HTR-8/SVneo (cell line): ENCODE measurements at regions not wholly inside any gene's neighbourhood (a gene's known extent, or its start where the extent isn't known, plus 50 kb on each side); places are given as distances from the start of the nearest gene placed in this dataset.
"Not testable (repeated sequence)": the region's sequence is repeated elsewhere in the genome, so short reads cannot be mapped to it uniquely, and the experiment has no call there.

Experiments used
- DNase-seq: peaks from one replicate; pipeline ENCODE4 v3.0.0; 2011; ENCODE audit warnings: low spot score, mixed read lengths; ENCODE audit not compliant: insufficient read length
- FAIRE-seq: peaks from 2 replicates; lab custom pipeline; 2011; peaks lifted over from hg19 to GRCh38; lab: Jason Lieb, UNC

DNA sequence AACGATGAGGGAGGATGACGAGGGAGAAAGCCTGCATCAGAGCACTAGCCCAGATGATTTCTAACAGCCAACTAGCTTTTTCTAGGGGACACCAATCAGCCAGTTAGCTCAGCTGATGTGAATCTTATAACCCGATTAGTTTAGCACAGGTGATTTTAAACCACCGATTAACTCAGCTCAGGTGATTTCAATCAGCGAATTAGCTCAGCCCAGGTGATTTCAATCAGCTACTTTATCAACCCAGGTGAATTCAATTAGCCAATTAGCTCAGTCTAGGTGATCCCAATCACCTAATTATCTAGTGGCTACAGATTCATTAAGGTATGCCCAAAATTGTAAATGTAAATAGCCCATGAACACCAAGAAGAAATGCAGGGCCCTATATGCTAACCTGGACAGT, 146.9 kb downstream of the ZNF486 start:
- FAIRE-seq = peak; percentile 4
- no peak for DNase-seq

GRCh38 chr19:20307127-20307526, 140.1 kb downstream of the ZNF486 start:
- DNase-seq = no peak
- FAIRE-seq = no peak

DNA sequence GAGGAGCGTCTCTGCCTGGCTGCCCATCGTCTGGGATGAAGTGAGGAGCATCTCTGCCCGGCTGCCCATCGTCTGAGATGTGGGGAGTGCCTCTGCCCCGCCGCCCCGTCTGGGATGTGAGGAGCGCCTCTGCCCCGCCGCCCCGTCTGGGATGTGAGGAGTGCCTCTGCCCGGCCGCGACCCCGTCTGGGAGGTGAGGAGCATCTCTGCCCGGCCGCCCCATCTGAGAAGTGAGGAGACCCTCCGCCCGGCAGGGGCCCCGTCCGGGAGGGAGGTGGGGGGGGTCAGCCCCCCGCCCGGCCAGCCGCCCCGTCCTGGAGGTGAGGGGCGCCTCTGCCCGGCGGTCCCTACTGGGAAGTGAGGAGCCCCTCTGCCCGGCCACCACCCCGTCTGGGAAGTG, 129.3 kb downstream of the ZNF486 start:
- not testable (repeated sequence) for FAIRE-seq, DNase-seq

DNA sequence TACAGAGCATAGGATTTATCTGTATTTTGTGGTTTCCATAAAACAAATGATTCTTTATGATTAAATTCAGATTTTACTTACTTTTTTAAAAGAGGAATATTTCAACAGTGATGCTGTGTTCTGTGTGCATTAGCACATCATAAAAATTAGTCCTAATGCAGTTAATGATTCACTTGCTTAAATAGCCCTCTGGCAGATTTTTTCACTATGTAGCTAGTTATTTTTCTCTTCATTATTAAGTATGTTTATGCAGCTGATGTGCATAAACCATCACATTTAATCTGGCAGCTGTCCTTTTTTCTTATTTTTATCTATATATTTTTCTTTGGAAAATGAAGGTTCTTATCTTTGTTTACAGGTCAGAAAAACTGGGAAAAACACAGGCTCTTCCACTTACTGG, 127.2 kb downstream of the ZNF486 start:
- no peak for FAIRE-seq

DNA sequence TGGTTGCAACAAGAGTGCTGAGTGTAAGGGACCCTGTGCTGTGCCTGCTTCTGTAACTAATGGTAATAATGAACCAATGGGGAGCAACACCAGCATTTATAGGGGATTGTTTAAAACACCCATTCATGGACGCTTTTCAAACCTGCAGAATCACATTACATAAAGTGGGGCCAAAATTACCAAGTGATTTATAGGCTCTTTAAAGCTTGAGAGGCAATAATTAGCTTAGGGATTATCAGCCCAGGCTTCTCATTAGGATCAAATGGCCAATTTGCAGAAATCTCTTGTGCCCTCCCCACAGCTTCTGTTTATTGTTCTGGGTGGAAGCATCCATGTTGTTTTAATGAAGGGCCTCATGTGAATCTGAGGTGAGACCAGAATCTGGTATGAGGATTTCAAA, 125.5 kb downstream of the ZNF486 start:
- not testable (repeated sequence) for FAIRE-seq

More for the DNA sequence above, 127.2 kb downstream of the ZNF486 start:
- no peak for DNase-seq

GRCh38 chr19:20289186-20289585, 122.2 kb downstream of the ZNF486 start:
- no peak for FAIRE-seq
- no peak for DNase-seq

More for the DNA sequence above, 125.5 kb downstream of the ZNF486 start:
- not testable (repeated sequence) for DNase-seq

GRCh38 chr19:20287070-20287469, 120.1 kb downstream of the ZNF486 start:
- FAIRE-seq = no peak
- DNase-seq = no peak

GRCh38 chr19:20285876-20286275, 118.9 kb downstream of the ZNF486 start:
- not testable (repeated sequence) for FAIRE-seq, DNase-seq

DNA sequence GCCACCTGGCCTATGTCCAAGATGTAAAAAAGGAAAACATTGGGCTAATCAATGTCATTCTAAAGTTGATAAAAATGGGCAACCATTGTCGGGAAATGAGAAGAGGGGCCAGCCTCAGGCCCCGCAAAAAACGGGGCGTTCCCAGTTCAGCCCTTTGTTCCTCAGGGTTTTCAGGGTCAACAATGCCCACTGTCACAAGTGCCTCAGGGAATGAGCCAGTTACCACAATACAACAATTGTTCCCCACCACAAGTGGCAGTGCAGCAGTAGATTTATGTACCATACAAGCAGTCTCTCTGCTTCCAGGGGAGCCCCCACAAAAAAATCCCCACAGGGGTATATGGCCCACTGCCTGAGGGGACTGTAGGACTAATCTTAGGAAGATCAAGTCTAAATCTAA, 112.5 kb downstream of the ZNF486 start:
- no peak for DNase-seq
- no peak for FAIRE-seq

DNA sequence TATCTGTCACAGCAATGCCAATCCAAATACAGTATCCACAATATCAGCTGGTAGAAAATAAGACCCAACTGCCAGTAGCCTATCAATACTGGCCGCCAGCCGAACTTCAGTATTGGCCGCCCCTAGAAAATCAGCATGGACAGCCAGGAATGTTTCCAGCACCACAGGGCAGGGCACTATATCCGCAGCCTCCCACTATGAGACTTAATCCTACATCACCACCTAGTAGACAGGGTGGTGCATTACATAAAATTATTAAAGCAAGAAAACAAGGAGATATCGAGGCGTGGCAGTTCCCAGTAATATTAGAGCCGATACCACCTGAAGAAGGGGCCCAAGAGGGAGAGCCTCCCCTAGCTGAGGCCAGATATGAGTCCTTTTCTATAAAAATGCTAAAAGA, 111.3 kb downstream of the ZNF486 start:
- DNase-seq = no peak
- no peak for FAIRE-seq

DNA sequence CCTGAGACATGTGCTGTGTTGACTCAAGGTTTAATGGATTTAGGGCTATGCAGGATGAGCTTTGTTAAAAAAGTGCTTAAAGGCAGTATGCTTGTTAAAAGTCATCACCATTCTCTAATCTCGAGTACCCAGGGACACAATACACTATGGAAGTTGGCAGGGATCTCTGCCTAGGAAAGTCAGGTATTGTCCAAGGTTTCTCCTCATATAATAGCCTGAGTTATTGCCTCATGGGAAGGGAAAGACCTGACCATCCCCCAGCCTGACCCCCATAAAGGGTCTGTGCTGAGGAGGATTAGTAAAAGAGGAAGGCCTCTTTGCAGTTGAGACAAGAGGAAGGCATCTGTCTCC, 109.7 kb downstream of the ZNF486 start:
- not testable (repeated sequence) for FAIRE-seq, DNase-seq

- no peak for FAIRE-seq
- DNase-seq = no peak
Measured at GRCh38 chr19:20276011-20276731, 109.2 kb downstream of the ZNF486 start.

- DNase-seq (no peak), FAIRE-seq (no peak)
Measured at GRCh38 chr19:20273951-20274570, 107.0 kb downstream of the ZNF486 start.

DNA sequence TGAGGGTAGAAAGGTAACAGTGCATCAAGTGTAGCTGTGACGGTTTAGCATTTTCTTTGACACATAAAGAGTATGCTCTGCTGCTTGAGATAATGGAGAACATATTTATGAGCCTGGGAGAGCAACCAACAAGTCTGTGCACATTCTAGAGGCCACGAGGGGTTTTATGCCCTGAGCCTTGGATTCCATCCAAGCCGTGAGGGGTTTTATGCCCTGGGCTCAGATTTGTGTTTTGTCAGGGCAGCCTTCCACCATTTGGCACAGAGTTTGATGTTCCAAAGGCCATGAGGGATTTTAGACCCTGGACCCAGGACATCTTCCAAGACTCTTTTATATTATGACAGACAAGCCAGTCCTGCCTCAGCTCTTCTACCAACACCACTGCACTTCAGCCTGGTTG, 106.4 kb downstream of the ZNF486 start:
- DNase-seq (no peak), FAIRE-seq (no peak)

DNA sequence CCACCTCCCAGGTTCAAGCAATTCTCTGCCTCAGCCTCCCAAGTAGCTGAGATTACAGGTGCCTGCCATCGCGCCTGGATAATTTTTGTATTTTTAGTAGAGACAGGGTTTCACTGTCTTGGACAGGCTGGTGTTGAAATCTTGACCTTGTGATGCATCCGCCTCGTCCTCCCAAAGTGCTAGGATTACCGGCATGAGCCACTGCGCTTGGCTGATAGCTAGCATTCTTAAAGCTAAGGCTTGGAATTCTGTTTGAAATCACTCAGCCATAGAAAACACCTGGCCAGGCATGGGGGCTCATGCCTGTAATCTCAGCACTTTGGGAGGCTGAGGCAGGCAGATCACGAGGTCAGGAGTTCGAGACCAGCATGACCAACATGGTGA, 105.6 kb downstream of the ZNF486 start:
- not testable (repeated sequence) for DNase-seq, FAIRE-seq

DNA sequence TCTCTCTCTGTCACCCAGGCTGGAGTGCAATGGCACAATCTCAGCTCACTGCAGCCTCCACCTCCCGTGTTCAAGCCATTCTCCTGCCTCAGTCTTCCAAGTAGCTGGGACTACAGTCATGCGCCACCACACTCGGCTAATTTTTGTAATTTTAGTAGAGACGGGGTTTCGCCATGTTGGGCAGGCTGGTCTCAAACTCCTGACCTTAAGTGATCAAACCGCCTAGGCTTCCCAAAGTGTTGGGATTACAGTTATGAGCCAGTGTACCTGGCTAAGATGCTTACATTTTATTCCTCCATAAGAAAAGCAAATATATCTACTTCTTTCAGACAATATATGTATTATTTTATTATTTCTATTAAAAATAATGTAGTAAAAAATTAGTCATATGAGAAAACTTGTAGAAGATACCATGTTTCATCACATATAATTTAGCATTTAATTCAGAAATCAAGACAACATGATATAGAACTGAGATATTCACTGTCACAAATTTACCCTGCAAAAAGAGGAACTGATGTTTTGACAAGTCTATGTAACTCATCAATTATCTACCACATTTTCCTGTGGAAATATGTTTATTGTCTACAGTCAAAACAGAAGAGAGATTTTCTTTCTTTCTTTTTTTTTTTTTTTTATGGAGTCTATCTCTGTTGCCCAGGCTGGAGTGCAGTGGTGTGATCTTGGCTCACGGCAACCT, 105.1 kb downstream of the ZNF486 start:
- FAIRE-seq, DNase-seq: not testable (repeated sequence)

- FAIRE-seq (no peak), DNase-seq (no peak)
Measured at GRCh38 chr19:20271215-20271926, 104.4 kb downstream of the ZNF486 start.

DNA sequence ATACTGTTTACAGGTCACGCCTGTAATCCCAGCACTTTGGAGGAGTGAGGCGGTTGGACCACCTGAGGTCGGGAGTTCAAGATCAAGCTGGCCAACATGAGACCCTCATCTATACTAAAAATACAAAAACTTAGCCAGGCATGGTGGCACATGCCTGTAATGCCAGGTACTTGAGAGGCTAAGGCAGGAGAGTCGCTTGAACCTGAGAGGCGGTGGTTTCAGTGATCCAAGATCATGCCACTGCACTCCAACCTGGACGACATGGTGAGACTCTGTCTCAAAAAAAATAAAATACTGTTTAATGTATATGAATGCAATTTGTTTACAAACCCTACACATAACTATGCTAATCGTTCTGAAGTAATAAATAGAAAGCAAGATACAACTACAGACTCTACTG, 102.4 kb downstream of the ZNF486 start:
- no peak for DNase-seq
- FAIRE-seq = no peak

- DNase-seq, FAIRE-seq: not testable (repeated sequence)
Measured at GRCh38 chr19:20261513-20261912, 94.5 kb downstream of the ZNF486 start.

GRCh38 chr19:20260738-20261137, 93.7 kb downstream of the ZNF486 start:
- DNase-seq, FAIRE-seq: not testable (repeated sequence)

DNA sequence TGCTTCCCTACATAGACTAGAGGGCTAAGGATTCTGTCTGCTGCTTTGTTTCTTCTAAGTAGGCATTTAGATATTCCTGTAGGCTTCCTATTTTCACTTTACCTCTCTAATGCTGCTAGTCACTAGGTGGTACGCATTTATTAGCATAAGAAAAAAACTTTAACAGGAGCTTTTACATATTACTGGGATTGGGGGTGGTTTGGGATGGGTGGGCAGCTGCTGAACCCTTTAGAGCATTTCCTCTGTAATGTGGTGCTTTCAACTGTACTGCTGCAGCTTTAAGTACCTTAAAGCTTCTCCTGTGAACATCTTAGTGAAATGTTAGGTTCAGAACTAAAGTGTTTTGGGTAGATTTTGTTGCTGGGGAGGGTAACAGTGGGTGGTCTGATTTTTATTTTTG, 92.6 kb downstream of the ZNF486 start:
- DNase-seq = no peak
- no peak for FAIRE-seq
